ENCODE measurements at regions not wholly inside any gene's neighbourhood (a gene's known extent, or its start where the extent isn't known, plus 50 kb on each side); places are given as distances from the start of the nearest gene placed in this dataset.

GRCh38 chr7:138228119-138228518 is 151.9 kb downstream of the AKR1D1 start:
- ChIA-PET POLR2A (no interaction called here), CTCF (no interaction called here)
- no peak overlapping the region for H3K4me3 ChIP-seq (ENCODE audit: low read depth, low read length)
- TF ChIP-seq, protein P1, sequence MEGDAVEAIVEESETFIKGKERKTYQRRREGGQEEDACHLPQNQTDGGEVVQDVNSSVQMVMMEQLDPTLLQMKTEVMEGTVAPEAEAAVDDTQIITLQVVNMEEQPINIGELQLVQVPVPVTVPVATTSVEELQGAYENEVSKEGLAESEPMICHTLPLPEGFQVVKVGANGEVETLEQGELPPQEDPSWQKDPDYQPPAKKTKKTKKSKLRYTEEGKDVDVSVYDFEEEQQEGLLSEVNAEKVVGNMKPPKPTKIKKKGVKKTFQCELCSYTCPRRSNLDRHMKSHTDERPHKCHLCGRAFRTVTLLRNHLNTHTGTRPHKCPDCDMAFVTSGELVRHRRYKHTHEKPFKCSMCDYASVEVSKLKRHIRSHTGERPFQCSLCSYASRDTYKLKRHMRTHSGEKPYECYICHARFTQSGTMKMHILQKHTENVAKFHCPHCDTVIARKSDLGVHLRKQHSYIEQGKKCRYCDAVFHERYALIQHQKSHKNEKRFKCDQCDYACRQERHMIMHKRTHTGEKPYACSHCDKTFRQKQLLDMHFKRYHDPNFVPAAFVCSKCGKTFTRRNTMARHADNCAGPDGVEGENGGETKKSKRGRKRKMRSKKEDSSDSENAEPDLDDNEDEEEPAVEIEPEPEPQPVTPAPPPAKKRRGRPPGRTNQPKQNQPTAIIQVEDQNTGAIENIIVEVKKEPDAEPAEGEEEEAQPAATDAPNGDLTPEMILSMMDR (IDR thresholded peaks at IDR 0.05; ENCODE audit: insufficient read depth, low read depth, low read length): no peak
- no peaks in the 10 kb centered on the region for H3K36me3 ChIP-seq (ENCODE audit: control insufficient read depth, insufficient read depth, low read length)
- no peaks in the 10 kb centered on the region for H3K27me3 ChIP-seq (ENCODE audit: control insufficient read depth, insufficient read depth, low read length)
- no peak for DNase-seq (ENCODE audit: low read depth)

- DNase-seq (ENCODE audit: low read depth): no peak
- ChIA-PET POLR2A (no interaction called here), CTCF (no interaction called here)
- Histone ChIP-seq H3K4me3 (ENCODE audit: low read depth, low read length) (no peak overlapping the region), H3K36me3 (ENCODE audit: control insufficient read depth, insufficient read depth, low read length) (no peaks in the 10 kb centered on the region), H3K27me3 (ENCODE audit: control insufficient read depth, insufficient read depth, low read length) (no peaks in the 10 kb centered on the region)
- TF ChIP-seq, protein P1 (IDR thresholded peaks at IDR 0.05; ENCODE audit: insufficient read depth, low read depth, low read length): no peak
Measured at GRCh38 chr7:138228769-138229168, 152.5 kb downstream of the AKR1D1 start.

- ChIA-PET POLR2A (no interaction called here), CTCF (no interaction called here)
- Histone ChIP-seq H3K36me3 (ENCODE audit: control insufficient read depth, insufficient read depth, low read length) (no peaks in the 10 kb centered on the region), H3K4me3 (ENCODE audit: low read depth, low read length) (no peak overlapping the region), H3K27me3 (ENCODE audit: control insufficient read depth, insufficient read depth, low read length) (no peaks in the 10 kb centered on the region)
- DNase-seq (ENCODE audit: low read depth): no peak
- TF ChIP-seq, protein P1 (IDR thresholded peaks at IDR 0.05; ENCODE audit: insufficient read depth, low read depth, low read length): no peak
Measured at GRCh38 chr7:138233189-138233588, 156.9 kb downstream of the AKR1D1 start.

DNA sequence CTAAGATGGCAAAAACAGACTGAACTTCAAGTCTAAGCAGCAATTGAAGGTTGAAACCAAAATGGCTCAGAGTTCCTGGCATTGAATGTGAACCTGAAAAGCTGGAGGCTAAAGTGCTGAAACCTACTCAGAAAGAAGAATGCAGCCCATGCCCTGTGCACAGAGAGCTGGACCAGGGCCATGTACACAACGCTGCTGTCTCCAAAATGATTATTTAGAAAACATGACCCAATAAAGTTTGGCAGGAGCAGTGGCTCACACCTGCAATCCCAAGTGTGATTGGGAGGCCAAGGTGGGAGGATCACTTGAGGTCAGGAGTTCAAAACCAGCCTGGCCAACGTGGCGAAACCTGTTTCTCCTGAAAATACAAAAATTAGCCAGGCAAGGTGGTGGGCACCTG is 158.9 kb downstream of the AKR1D1 start:
- ChIA-PET POLR2A (no interaction called here), CTCF (no interaction called here)
- Histone ChIP-seq H3K36me3 (ENCODE audit: control insufficient read depth, insufficient read depth, low read length) (no peaks in the 10 kb centered on the region), H3K27me3 (ENCODE audit: control insufficient read depth, insufficient read depth, low read length) (no peaks in the 10 kb centered on the region), H3K4me3 (ENCODE audit: low read depth, low read length) (no peak overlapping the region)
- DNase-seq (ENCODE audit: low read depth): no peak
- TF ChIP-seq, protein P1 (IDR thresholded peaks at IDR 0.05; ENCODE audit: insufficient read depth, low read depth, low read length): no peak

DNA sequence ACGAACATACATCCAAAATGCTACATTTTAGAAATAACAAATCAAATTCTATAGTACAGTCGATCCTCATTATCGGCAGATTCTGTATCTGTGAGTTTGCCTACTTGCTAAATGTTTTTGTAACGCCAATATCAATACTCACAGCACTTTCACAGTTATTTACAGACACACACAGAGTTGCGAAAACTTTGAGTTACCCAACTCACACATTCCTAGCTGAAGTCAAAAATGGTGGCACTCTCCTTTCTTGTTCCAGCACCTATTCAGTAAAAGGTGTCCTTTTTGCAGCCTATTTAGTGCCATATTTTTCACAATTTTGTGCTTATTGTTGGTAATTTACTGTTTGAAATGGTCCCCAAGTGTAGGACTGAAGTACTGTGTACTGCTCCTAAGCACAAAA is 161.7 kb downstream of the AKR1D1 start:
- no peak overlapping the region for H3K4me3 ChIP-seq (ENCODE audit: low read depth, low read length)
- CTCF ChIA-PET: no interaction called here
- no peaks in the 10 kb centered on the region for H3K27me3 ChIP-seq (ENCODE audit: control insufficient read depth, insufficient read depth, low read length)
- POLR2A ChIA-PET: no interaction called here
- H3K36me3 ChIP-seq (ENCODE audit: control insufficient read depth, insufficient read depth, low read length): no peaks in the 10 kb centered on the region
- TF ChIP-seq, protein P1 (IDR thresholded peaks at IDR 0.05; ENCODE audit: insufficient read depth, low read depth, low read length): no peak
- no peak for DNase-seq (ENCODE audit: low read depth)

All from BJ (cell line).